Putamen (tissue), 1 donor: ENCODE measurements at regions not wholly inside any gene's neighbourhood (a gene's known extent, or its start where the extent isn't known, plus 50 kb on each side); places are given as distances from the start of the nearest gene placed in this dataset.

ENCODE experiments used
- DNase-seq: peaks from one replicate; pipeline ENCODE4 v3.0.0-alpha.2; 2016; ENCODE audit warnings: low spot score

GRCh38 chr4:181181331-181181730 lies 1061.9 kb upstream of the TENM3 start:
- no peak for DNase-seq

- DNase-seq: no peak
These were observed 1053.5 kb upstream of the TENM3 start for GRCh38 chr4:181189751-181190150.

- DNase-seq: no peak
These were observed 1049.9 kb upstream of the TENM3 start for GRCh38 chr4:181193131-181193930.

- DNase-seq: no peak
These were observed 1049.1 kb upstream of the TENM3 start for GRCh38 chr4:181194096-181194495.

GRCh38 chr4:181200076-181200475 lies 1043.1 kb upstream of the TENM3 start:
- DNase-seq: no peak

- no peak for DNase-seq
These were observed 1041.0 kb upstream of the TENM3 start for GRCh38 chr4:181202240-181202639.

GRCh38 chr4:181204109-181204508 lies 1039.1 kb upstream of the TENM3 start:
- no peak for DNase-seq

GRCh38 chr4:181213551-181213950 lies 1029.7 kb upstream of the TENM3 start:
- DNase-seq: no peak

- no peak for DNase-seq
These were observed 1026.7 kb upstream of the TENM3 start for GRCh38 chr4:181216501-181216900.

GRCh38 chr4:181219783-181220416 lies 1023.3 kb upstream of the TENM3 start:
- DNase-seq: no peak

GRCh38 chr4:181224852-181225251 lies 1018.4 kb upstream of the TENM3 start:
- no peak for DNase-seq

- no peak for DNase-seq
These were observed 1017.5 kb upstream of the TENM3 start for GRCh38 chr4:181225616-181226261.

- no peak for DNase-seq
These were observed 1008.1 kb upstream of the TENM3 start for GRCh38 chr4:181234951-181235680.

- DNase-seq: no peak
These were observed 997.9 kb upstream of the TENM3 start for GRCh38 chr4:181245326-181245725.

GRCh38 chr4:181249031-181249430 lies 994.2 kb upstream of the TENM3 start:
- DNase-seq: no peak

GRCh38 chr4:181254771-181255170 lies 988.4 kb upstream of the TENM3 start:
- DNase-seq: no peak

GRCh38 chr4:181258569-181258968 lies 984.6 kb upstream of the TENM3 start:
- DNase-seq: no peak

GRCh38 chr4:181259081-181259709 lies 984.0 kb upstream of the TENM3 start:
- no peak for DNase-seq

GRCh38 chr4:181261279-181261678 lies 981.9 kb upstream of the TENM3 start:
- DNase-seq: no peak

GRCh38 chr4:181264893-181265292 lies 978.3 kb upstream of the TENM3 start:
- no peak for DNase-seq

- DNase-seq: no peak
These were observed 977.8 kb upstream of the TENM3 start for GRCh38 chr4:181265370-181265769.

- DNase-seq: no peak
These were observed 972.0 kb upstream of the TENM3 start for GRCh38 chr4:181271116-181271640.
